ENCODE measurements at regions not wholly inside any gene's neighbourhood (a gene's known extent, or its start where the extent isn't known, plus 50 kb on each side); places are given as distances from the start of the nearest gene placed in this dataset.

DNA sequence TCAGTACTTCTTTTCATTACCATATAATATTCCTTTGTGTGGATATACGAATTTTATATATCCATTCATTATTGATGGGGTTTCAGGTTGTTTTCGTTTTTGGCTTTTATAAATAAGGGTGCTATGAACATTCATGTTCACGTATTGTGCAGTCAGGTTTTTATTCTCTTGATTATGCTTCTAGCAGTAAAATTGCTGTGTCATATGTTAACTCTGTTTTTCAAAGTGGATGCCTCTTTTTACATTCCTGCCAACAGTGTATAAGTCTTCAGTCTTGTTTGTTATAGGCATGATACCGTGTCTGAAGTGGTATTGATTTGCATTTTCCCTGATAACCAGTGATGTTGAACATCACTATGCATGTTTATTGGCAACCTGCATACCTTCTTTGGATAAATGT is 127.1 kb upstream of the CNTNAP2 start:
- H3K9ac ChIP-seq (ENCODE audit: low read length) = no peak overlapping the region
- H2AFZ ChIP-seq (ENCODE audit: low read depth, low read length) = no peak overlapping the region
- no peaks in the 10 kb centered on the region for H3K79me2 ChIP-seq (ENCODE audit: low read length)
- H3K4me1 ChIP-seq (ENCODE audit: low read length) = no peaks in the 10 kb centered on the region
- no peak overlapping the region for H3K4me3 ChIP-seq (ENCODE audit: low read length)
- no peaks in the 10 kb centered on the region for H3K27me3 ChIP-seq (ENCODE audit: low read depth, low read length)
- TF ChIP-seq EZH2phosphoT487 (IDR thresholded peaks at IDR 0.05; ENCODE audit: low read depth) = no peak
- TF ChIP-seq, protein P1, sequence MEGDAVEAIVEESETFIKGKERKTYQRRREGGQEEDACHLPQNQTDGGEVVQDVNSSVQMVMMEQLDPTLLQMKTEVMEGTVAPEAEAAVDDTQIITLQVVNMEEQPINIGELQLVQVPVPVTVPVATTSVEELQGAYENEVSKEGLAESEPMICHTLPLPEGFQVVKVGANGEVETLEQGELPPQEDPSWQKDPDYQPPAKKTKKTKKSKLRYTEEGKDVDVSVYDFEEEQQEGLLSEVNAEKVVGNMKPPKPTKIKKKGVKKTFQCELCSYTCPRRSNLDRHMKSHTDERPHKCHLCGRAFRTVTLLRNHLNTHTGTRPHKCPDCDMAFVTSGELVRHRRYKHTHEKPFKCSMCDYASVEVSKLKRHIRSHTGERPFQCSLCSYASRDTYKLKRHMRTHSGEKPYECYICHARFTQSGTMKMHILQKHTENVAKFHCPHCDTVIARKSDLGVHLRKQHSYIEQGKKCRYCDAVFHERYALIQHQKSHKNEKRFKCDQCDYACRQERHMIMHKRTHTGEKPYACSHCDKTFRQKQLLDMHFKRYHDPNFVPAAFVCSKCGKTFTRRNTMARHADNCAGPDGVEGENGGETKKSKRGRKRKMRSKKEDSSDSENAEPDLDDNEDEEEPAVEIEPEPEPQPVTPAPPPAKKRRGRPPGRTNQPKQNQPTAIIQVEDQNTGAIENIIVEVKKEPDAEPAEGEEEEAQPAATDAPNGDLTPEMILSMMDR (IDR thresholded peaks at IDR 0.05; ENCODE audit: low read depth, low read length) = no peak
- no peaks in the 10 kb centered on the region for H3K9me3 ChIP-seq (ENCODE audit: insufficient read depth, low read length)
- H3K4me2 ChIP-seq (ENCODE audit: low read length) = no peak overlapping the region
- H4K20me1 ChIP-seq (ENCODE audit: insufficient read depth, low read length) = no peaks in the 10 kb centered on the region
- H3K27ac ChIP-seq (ENCODE audit: low read length) = no peak overlapping the region
- no peaks in the 10 kb centered on the region for H3K36me3 ChIP-seq (replicated peaks; ENCODE audit: low read depth, low read length)

DNA sequence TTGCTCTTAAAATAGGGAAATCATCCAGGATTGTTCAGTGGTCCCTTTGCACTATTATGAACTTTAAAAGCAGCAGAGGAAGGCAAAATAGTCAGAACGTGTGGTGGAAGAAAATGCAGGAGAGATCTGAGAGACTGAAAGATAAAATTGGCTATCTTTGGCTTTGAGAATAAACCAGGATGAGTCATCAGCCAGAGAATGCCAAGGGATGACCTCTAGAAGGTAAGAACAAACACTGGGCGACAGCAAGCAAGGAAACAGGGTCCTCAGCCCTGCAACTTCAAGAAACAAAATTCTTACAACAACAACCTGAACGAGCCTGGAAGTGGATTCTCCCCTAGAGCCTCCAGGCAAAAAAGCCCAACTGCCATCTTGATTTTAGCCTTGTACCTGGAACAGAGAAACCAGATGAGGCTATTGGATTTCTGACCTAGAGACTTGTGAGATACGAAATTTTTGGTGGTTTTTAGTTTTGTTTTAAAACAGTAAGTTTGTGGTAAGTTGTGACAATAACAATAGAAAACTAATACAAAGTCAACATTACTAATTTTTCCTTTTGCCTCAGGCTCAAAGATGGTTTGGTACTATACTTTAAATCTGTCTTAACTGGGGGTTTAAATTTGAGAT is 130.2 kb upstream of the CNTNAP2 start:
- Histone ChIP-seq H3K4me1 (ENCODE audit: low read length) (no peaks in the 10 kb centered on the region), H4K20me1 (ENCODE audit: insufficient read depth, low read length) (no peaks in the 10 kb centered on the region), H3K4me3 (ENCODE audit: low read length) (no peak overlapping the region), H3K79me2 (ENCODE audit: low read length) (no peaks in the 10 kb centered on the region), H2AFZ (ENCODE audit: low read depth, low read length) (no peak overlapping the region), H3K9me3 (ENCODE audit: insufficient read depth, low read length) (no peaks in the 10 kb centered on the region), H3K9ac (ENCODE audit: low read length) (no peak overlapping the region), H3K27ac (ENCODE audit: low read length) (no peak overlapping the region), H3K27me3 (ENCODE audit: low read depth, low read length) (no peaks in the 10 kb centered on the region), H3K4me2 (ENCODE audit: low read length) (no peak overlapping the region), H3K36me3 (replicated peaks; ENCODE audit: low read depth, low read length) (no peaks in the 10 kb centered on the region)
- no peak for TF ChIP-seq EZH2phosphoT487 (IDR thresholded peaks at IDR 0.05; ENCODE audit: low read depth)
- TF ChIP-seq, protein P1 (IDR thresholded peaks at IDR 0.05; ENCODE audit: low read depth, low read length) = no peak

DNA sequence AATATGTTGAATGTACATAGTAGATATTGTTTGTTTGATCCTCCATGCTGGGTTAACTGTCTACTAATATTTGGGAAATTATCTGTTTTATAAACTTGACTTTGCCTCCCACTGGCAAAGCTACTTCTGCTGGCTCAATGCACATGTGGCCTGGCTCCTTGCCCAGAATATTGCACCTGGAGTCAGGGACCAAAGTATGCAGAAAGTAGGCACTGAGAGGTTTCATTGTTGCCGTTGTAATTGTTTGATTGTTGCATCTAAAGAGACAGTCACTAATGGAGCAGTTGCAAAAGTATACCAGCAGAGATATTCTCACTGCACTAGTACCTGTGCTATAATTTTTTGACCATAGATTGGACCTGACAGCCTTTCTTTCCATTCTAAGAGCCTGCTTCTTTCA is 137.8 kb upstream of the CNTNAP2 start:
- no peaks in the 10 kb centered on the region for H3K27me3 ChIP-seq (ENCODE audit: low read depth, low read length)
- H3K4me2 ChIP-seq (ENCODE audit: low read length) = no peak overlapping the region
- H3K4me3 ChIP-seq (ENCODE audit: low read length) = no peak overlapping the region
- no peak overlapping the region for H2AFZ ChIP-seq (ENCODE audit: low read depth, low read length)
- no peaks in the 10 kb centered on the region for H3K36me3 ChIP-seq (replicated peaks; ENCODE audit: low read depth, low read length)
- H3K9me3 ChIP-seq (ENCODE audit: insufficient read depth, low read length) = no peaks in the 10 kb centered on the region
- H3K79me2 ChIP-seq (ENCODE audit: low read length) = no peaks in the 10 kb centered on the region
- no peak overlapping the region for H3K27ac ChIP-seq (ENCODE audit: low read length)
- H3K4me1 ChIP-seq (ENCODE audit: low read length) = no peaks in the 10 kb centered on the region
- TF ChIP-seq, protein P1 (IDR thresholded peaks at IDR 0.05; ENCODE audit: low read depth, low read length) = no peak
- TF ChIP-seq EZH2phosphoT487 (IDR thresholded peaks at IDR 0.05; ENCODE audit: low read depth) = no peak
- H3K9ac ChIP-seq (ENCODE audit: low read length) = no peak overlapping the region
- no peaks in the 10 kb centered on the region for H4K20me1 ChIP-seq (ENCODE audit: insufficient read depth, low read length)

DNA sequence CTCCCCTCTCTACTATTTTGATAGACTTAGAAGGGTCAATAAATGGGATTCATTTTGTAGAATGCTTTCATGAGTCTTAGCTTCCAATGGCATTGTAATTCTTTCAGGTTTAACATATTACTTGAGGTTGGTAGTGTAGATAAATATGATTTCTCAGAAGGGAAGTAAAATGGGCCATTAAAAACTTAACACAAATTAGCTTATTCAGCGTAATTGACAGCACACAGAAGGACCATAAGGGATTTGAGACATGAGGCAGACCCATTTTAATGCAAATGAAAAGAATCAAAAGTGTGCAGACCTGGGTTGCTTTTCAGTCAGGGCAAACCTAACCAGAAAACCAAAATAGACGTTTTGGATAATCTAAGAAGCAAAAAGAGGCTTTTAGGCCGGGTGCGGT is 156.6 kb upstream of the CNTNAP2 start:
- Histone ChIP-seq H2AFZ (ENCODE audit: low read depth, low read length) (no peak overlapping the region), H3K36me3 (replicated peaks; ENCODE audit: low read depth, low read length) (no peaks in the 10 kb centered on the region), H3K4me2 (ENCODE audit: low read length) (no peak overlapping the region), H3K9me3 (ENCODE audit: insufficient read depth, low read length) (no peaks in the 10 kb centered on the region), H3K79me2 (ENCODE audit: low read length) (no peaks in the 10 kb centered on the region), H4K20me1 (ENCODE audit: insufficient read depth, low read length) (no peaks in the 10 kb centered on the region), H3K4me3 (ENCODE audit: low read length) (no peak overlapping the region), H3K27me3 (ENCODE audit: low read depth, low read length) (no peaks in the 10 kb centered on the region), H3K27ac (ENCODE audit: low read length) (no peak overlapping the region), H3K9ac (ENCODE audit: low read length) (no peak overlapping the region), H3K4me1 (ENCODE audit: low read length) (no peaks in the 10 kb centered on the region)
- TF ChIP-seq, protein P1 (IDR thresholded peaks at IDR 0.05; ENCODE audit: low read depth, low read length) = no peak
- no peak for TF ChIP-seq EZH2phosphoT487 (IDR thresholded peaks at IDR 0.05; ENCODE audit: low read depth)
